Thoracic aorta (tissue), 2 donors: ENCODE measurements at regions not wholly inside any gene's neighbourhood (a gene's known extent, or its start where the extent isn't known, plus 50 kb on each side); places are given as distances from the start of the nearest gene placed in this dataset.

Source experiments
- ATAC-seq: fragments of 150-250 bp; one replicate; pipeline ENCODE4 v1.8.0; 2017; ENCODE audit warnings: low read depth; ENCODE audit not compliant: insufficient number of reproducible peaks, low FRiP score
- DNase-seq: peaks from one replicate; pipeline ENCODE4 v3.0.0-alpha.2; 2020; ENCODE audit warnings: low spot score
- H3K27ac ChIP-seq, 2 donors: fragments of 200-600 bp; sonication (generic); 1 replicate in 1 of 2; 2 replicates in 1 of 2; pipeline ENCODE4 v1.5.1; 2016; ENCODE audit warnings: mild to moderate bottlenecking in 2 of 2, moderate library complexity in 2 of 2
- H3K27me3 ChIP-seq: fragments of 200-600 bp; sonication (generic); replicated peaks from 2 replicates; pipeline ENCODE4 v1.6.0; 2016; ENCODE audit warnings: mild to moderate bottlenecking; ENCODE audit not compliant: insufficient read depth
- H3K36me3 ChIP-seq: fragments of 200-600 bp; sonication (generic); one replicate; pipeline ENCODE4 v1.5.1; 2016
- H3K4me1 ChIP-seq, 2 donors: fragments of 200-600 bp; sonication (generic); 1 replicate in 1 of 2; 2 replicates in 1 of 2; pipeline versions ENCODE4 v1.5.1 to v1.6.0; 2016; ENCODE audit warnings: low read depth in 2 of 2, mild to moderate bottlenecking in 1 of 2; ENCODE audit not compliant: control insufficient read depth in 1 of 2
- H3K4me3 ChIP-seq: fragments of 200-600 bp; sonication (generic); 2 replicates; pipeline ENCODE4 v1.5.1; 2016; ENCODE audit warnings: mild to moderate bottlenecking
- H3K9me3 ChIP-seq: fragments of 200-600 bp; sonication (generic); 2 replicates; pipeline ENCODE4 v1.5.1; 2016
- TF ChIP-seq, protein P1 (sequence below): fragments of 200-600 bp; sonication (generic); IDR thresholded peaks from one replicate; pipeline ENCODE4 v1.5.1; 2019; ENCODE audit warnings: antibody characterized with exemption

DNA sequence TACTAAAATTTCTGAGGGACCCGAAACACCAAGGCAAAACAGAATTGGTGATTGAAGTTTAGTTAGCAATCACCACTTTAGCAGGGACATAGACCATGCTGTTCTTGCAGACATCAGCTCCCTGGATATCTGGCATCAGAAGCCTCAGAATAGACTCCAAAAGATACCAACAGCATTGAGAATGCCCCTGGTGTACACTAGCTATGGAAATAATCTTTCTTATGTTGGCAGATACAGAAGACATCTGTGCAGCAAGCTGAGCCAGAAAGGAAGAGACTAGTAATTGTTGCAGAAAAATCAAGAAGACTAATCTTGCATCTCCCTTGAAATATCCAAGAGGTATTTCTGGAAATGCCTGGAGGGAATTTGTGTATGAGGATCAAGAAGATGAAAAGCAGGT is 521.6 kb downstream of the TRHDE start:
- TF ChIP-seq, protein P1, sequence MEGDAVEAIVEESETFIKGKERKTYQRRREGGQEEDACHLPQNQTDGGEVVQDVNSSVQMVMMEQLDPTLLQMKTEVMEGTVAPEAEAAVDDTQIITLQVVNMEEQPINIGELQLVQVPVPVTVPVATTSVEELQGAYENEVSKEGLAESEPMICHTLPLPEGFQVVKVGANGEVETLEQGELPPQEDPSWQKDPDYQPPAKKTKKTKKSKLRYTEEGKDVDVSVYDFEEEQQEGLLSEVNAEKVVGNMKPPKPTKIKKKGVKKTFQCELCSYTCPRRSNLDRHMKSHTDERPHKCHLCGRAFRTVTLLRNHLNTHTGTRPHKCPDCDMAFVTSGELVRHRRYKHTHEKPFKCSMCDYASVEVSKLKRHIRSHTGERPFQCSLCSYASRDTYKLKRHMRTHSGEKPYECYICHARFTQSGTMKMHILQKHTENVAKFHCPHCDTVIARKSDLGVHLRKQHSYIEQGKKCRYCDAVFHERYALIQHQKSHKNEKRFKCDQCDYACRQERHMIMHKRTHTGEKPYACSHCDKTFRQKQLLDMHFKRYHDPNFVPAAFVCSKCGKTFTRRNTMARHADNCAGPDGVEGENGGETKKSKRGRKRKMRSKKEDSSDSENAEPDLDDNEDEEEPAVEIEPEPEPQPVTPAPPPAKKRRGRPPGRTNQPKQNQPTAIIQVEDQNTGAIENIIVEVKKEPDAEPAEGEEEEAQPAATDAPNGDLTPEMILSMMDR = no peak
- H3K4me3 ChIP-seq = no peak overlapping the region
- no peaks in the 10 kb centered on the region for H3K27me3 ChIP-seq
- H3K9me3 ChIP-seq = no peaks in the 10 kb centered on the region
- H3K27ac ChIP-seq = no peak overlapping the region
- no peak for DNase-seq
- no peaks in the 10 kb centered on the region for H3K36me3 ChIP-seq
- no peaks in the 10 kb centered on the region for H3K4me1 ChIP-seq
- no peak for ATAC-seq

DNA sequence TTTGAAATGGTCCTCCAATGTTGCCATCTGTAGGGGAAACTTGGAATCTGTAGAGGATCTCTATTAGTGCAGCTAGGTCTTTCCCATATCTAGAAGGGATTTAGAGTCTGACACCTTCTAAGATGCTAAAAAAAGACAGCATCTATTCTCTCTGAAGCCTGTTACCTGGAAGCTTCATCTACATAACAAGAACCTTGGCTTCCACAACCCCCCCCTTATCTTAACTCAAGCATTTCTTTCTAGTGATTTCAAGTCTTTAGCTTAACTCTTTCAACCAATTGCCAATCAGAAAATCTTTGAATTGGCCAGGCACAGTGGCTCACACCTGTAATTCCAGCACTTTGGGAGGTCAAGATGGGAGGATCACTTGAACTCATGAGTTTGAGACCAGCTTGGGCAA is 543.3 kb downstream of the TRHDE start:
- H3K36me3 ChIP-seq = no peaks in the 10 kb centered on the region
- no peak overlapping the region for H3K4me3 ChIP-seq
- no peaks in the 10 kb centered on the region for H3K27me3 ChIP-seq
- H3K27ac ChIP-seq = no peak overlapping the region
- TF ChIP-seq, protein P1 = no peak
- no peak for DNase-seq
- H3K4me1 ChIP-seq = no peaks in the 10 kb centered on the region
- ATAC-seq = no peak
- no peaks in the 10 kb centered on the region for H3K9me3 ChIP-seq

DNA sequence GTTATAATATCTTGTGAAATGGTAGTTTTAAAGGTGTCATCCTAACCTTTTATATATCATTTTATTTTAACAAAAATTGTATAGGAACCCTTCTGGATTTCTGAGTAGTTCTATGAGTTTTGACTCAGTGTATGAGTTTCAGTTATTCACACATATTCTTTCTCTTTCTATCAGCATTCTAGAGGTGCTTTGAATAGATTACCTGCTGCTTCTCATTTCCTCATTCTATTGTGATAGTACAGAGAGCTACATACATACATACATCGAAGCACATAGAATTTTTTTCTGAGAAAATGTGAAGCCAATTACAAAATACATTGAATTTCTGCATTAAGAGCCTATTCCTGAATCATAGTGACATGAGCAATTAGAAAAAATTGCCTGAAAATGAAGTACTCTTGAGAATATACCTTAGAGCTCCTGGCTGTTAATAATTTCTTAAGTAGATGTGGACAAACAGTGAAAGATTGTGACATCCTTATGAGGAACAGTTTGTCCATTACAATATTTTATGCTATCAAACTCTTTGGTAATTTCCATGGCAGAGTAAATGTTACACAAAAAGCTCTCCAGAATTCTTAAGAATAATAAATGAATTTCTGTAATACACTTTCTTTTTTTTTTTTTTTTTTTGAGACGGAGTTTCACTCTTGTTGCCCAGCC is 556.6 kb downstream of the TRHDE start:
- no peak overlapping the region for H3K4me3 ChIP-seq
- TF ChIP-seq, protein P1 = no peak
- H3K27ac ChIP-seq = no peak overlapping the region
- DNase-seq (no peak), ATAC-seq (no peak)
- no peaks in the 10 kb centered on the region for H3K4me1 ChIP-seq
- no peaks in the 10 kb centered on the region for H3K9me3 ChIP-seq
- no peaks in the 10 kb centered on the region for H3K27me3 ChIP-seq
- no peaks in the 10 kb centered on the region for H3K36me3 ChIP-seq

GRCh38 chr12:72829838-72830237 is 557.7 kb downstream of the TRHDE start:
- no peaks in the 10 kb centered on the region for H3K9me3 ChIP-seq
- H3K27ac ChIP-seq = no peak overlapping the region
- H3K4me3 ChIP-seq = no peak overlapping the region
- ATAC-seq (no peak), DNase-seq (no peak)
- H3K27me3 ChIP-seq = no peaks in the 10 kb centered on the region
- no peaks in the 10 kb centered on the region for H3K36me3 ChIP-seq
- H3K4me1 ChIP-seq = no peaks in the 10 kb centered on the region
- TF ChIP-seq, protein P1 = no peak

GRCh38 chr12:72832024-72832423 is 559.9 kb downstream of the TRHDE start:
- TF ChIP-seq, protein P1 = no peak
- H3K4me1 ChIP-seq = no peaks in the 10 kb centered on the region
- DNase-seq (no peak), ATAC-seq (no peak)
- no peak overlapping the region for H3K27ac ChIP-seq
- no peaks in the 10 kb centered on the region for H3K27me3 ChIP-seq
- H3K9me3 ChIP-seq = no peaks in the 10 kb centered on the region
- H3K4me3 ChIP-seq = no peak overlapping the region
- no peaks in the 10 kb centered on the region for H3K36me3 ChIP-seq
